ENCODE measurements at regions not wholly inside any gene's neighbourhood (a gene's known extent, or its start where the extent isn't known, plus 50 kb on each side); places are given as distances from the start of the nearest gene placed in this dataset.

DNA sequence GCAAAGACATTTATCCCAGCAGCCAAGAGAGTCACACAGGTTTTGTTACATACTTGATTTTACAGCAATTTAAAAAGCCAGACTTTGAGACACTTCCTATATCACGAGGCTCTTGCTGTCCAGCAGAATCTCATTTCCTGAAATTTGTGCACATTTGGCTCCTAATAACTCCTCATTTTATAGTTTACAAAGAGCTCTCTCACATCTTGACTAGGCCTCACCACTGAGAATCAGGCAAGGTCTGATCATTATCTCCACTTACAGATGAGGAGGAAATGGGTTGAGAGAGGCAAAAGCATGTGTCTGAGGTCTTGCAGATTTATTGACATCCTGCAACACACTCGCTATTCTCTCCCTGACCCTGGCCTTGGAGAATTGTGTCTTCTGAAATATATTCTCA, 426.8 kb downstream of the MAFB start:
- Histone ChIP-seq H3K27ac (no peak overlapping the region), H3K27me3 (replicated peaks) (no peaks in the 10 kb centered on the region), H3K36me3 (replicated peaks) (no peaks in the 10 kb centered on the region), H3K4me3 (ENCODE audit: low read depth, low read length) (no peak overlapping the region)
- no peak for TF ChIP-seq CTCF (IDR thresholded peaks at IDR 0.05; ENCODE audit: low read depth, low read length, missing control alignments)
- no peak for DNase-seq
- in situ Hi-C loops (cut with HindIII; ENCODE audit: low pct_ligation_motif_present, low sequenced_read_pairs): no loop called here

DNA sequence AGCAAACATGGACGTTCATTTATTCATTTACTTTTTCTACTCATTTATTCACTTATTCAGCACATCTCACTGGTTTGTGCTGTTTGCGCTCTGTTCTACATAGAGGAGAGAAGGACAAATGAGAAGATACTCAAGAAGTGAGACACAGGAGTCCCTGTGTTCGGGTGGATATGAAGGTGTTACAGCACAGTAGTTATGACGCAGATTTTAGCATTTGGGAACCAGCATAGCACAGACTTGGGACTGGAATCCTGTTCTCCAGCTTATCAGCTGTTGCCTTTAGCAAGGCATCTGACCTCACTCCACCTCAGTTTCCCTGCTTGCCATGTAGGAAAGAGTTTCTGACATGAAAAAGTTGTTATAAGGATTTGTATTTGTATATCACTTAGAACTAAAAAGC, 430.1 kb downstream of the MAFB start:
- Histone ChIP-seq H3K27ac (no peak overlapping the region), H3K36me3 (replicated peaks) (no peaks in the 10 kb centered on the region), H3K27me3 (replicated peaks) (no peaks in the 10 kb centered on the region), H3K4me3 (ENCODE audit: low read depth, low read length) (no peak overlapping the region)
- in situ Hi-C loops (cut with HindIII; ENCODE audit: low pct_ligation_motif_present, low sequenced_read_pairs): no loop called here
- no peak for DNase-seq
- no peak for TF ChIP-seq CTCF (IDR thresholded peaks at IDR 0.05; ENCODE audit: low read depth, low read length, missing control alignments)

- in situ Hi-C loops (cut with HindIII; ENCODE audit: low pct_ligation_motif_present, low sequenced_read_pairs): no loop called here
- Histone ChIP-seq H3K36me3 (replicated peaks) (no peaks in the 10 kb centered on the region), H3K27me3 (replicated peaks) (no peaks in the 10 kb centered on the region), H3K27ac (no peak overlapping the region), H3K4me3 (ENCODE audit: low read depth, low read length) (no peak overlapping the region)
- no peak for TF ChIP-seq CTCF (IDR thresholded peaks at IDR 0.05; ENCODE audit: low read depth, low read length, missing control alignments)
- DNase-seq: no peak
Observed at GRCh38 chr20:40257763-40258162, 431.3 kb downstream of the MAFB start.

DNA sequence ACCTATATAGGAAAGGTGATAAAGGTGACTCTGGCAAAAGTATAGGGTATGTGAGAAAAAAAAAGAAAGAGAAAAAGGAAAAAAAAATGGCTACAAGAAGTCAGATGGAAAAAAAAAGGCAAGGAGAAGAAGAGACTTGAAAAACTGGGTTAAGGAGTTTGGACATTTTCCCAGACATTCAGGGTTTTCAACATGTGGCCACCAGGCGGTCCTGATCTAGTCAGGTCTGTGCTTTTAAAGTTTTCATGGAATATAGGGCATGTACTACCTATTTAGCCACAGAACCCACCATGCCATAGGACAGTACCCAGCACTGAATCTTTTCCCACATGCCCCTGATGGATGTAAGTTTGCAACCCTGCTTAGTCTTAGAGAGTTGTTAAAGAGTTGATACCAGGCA, 433.7 kb downstream of the MAFB start:
- Histone ChIP-seq H3K4me3 (ENCODE audit: low read depth, low read length) (no peak overlapping the region), H3K36me3 (replicated peaks) (no peaks in the 10 kb centered on the region), H3K27me3 (replicated peaks) (no peaks in the 10 kb centered on the region), H3K27ac (no peak overlapping the region)
- in situ Hi-C loops (cut with HindIII; ENCODE audit: low pct_ligation_motif_present, low sequenced_read_pairs): no loop called here
- peak; percentile 8 for TF ChIP-seq CTCF (IDR thresholded peaks at IDR 0.05; ENCODE audit: low read depth, low read length, missing control alignments)
- no peak for DNase-seq

GRCh38 chr20:40254023-40254772, 434.8 kb downstream of the MAFB start:
- in situ Hi-C loops (cut with HindIII; ENCODE audit: low pct_ligation_motif_present, low sequenced_read_pairs): no loop called here
- Histone ChIP-seq H3K27me3 (replicated peaks) (no peaks in the 10 kb centered on the region), H3K36me3 (replicated peaks) (no peaks in the 10 kb centered on the region), H3K27ac (no peak overlapping the region), H3K4me3 (ENCODE audit: low read depth, low read length) (no peak overlapping the region)
- no peak for DNase-seq
- TF ChIP-seq CTCF (IDR thresholded peaks at IDR 0.05; ENCODE audit: low read depth, low read length, missing control alignments): no peak
